IPS-18c (cell line): ENCODE measurements at regions not wholly inside any gene's neighbourhood (a gene's known extent, or its start where the extent isn't known, plus 50 kb on each side); places are given as distances from the start of the nearest gene placed in this dataset.

Experiments used
- H3K4me3 ChIP-seq: 2 replicates; pipeline ENCODE4 v1.7.0; 2013; ENCODE audit warnings: low read depth, mild to moderate bottlenecking, low read length, moderate library complexity; ENCODE audit not compliant: insufficient read depth
- H3K9me3 ChIP-seq: one replicate; pipeline ENCODE4 v1.6.1; 2013; ENCODE audit warnings: mild to moderate bottlenecking, low read length, moderate library complexity; ENCODE audit not compliant: control insufficient read depth, insufficient read depth

DNA sequence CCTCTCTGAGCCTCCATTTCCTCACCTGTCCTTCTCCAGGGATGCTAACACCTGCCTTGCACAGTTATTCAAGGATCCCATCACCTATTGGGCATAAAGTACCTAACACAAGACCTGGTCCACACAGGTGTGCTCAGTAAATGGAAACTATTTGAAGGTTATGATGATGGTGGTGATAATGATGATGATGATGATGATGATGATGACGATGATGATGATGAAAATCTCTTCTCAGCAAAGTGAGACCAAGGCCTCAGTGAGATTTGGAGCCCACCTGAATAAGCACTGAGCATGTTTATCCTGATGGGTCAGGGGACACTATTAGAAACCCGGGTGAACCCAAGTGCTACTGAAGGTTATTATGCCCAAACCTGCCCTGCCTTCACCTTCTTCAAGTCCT lies 100.7 kb downstream of the DMRTA2 start:
- no peak overlapping the region for H3K4me3 ChIP-seq
- no peaks in the 10 kb centered on the region for H3K9me3 ChIP-seq

DNA sequence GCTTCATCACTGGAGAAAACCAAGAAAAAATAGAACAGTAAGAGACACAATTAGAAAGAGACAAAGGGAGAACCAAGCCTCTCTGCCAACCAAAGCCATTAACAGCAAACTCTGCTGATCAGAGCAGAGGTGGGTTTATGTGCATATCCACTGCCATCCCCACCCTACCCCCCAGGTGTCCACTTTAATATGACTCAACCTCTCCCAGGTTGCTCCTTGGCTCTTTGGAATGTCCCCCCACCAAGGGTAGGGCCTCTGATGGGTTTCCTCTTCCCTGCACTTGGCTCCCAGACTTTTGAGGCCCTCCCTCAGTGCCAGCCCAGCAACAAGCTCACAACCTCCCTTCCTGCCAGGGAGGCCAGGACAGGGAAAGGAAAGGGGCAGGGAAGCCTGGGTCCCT lies 104.8 kb downstream of the DMRTA2 start:
- H3K9me3 ChIP-seq, result no peaks in the 10 kb centered on the region
- H3K4me3 ChIP-seq, result no peak overlapping the region

DNA sequence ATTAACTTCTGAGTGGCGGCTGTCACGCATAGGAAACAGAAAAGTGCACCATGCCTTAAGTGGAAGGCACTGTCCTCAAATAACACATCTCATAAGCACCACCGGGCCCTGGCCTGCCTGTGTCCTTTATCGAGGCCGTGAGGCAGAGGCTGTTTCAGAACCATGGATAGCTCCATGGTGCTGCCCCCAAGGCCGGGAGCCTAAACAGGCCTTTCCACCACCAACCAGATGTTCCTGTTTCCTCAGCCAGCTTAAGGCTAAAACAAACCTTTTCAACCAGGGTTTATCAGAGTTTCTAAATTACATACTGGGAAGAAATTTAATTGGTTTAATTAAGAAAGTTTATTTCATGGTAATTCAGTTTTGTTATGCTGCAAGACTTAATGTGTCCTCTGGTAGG lies 114.4 kb downstream of the DMRTA2 start:
- no peak overlapping the region for H3K4me3 ChIP-seq
- no peaks in the 10 kb centered on the region for H3K9me3 ChIP-seq

DNA sequence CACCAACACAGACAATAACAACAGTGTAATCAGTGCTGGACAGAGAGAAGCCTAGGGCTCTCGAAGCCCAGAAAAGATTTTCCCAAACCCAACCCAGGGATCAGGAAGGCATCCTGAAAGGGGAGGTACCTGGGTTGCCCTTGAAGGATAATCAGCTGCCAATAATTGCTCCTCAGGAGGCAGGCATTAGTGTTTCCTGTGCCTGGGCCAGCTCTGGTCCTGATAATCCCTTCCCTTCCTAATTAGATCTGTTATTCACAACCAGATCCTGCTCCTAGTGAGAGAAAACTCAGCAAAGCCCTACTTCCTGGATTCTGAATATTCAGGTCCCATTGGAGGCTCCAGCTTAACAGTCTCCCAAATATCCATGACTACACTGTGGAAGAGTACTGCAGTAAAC lies 117.4 kb downstream of the DMRTA2 start:
- no peaks in the 10 kb centered on the region for H3K9me3 ChIP-seq

DNA sequence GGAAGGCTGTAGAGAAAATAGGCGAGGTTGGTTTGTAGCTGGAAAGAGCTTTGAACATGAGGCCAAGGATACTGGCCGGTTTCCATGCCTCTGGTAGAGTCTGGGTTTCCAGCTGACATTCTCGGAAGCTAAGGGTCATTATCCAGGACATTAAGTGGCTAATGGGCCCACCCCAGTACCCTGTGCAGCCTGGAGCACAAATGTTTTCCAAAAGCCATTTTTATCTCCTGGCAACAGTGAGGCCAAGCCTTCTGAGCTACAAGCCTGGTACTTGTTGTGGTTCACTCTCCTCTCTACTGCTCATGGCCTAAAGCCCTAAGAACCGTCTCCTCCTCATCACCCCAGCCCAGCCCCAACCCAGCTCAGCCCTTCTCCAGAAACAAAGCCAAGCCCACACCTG lies 122.9 kb downstream of the DMRTA2 start:
- H3K9me3 ChIP-seq, result no peaks in the 10 kb centered on the region
- no peak overlapping the region for H3K4me3 ChIP-seq

More for the DNA sequence above, 117.4 kb downstream of the DMRTA2 start:
- H3K4me3 ChIP-seq, result no peak overlapping the region

DNA sequence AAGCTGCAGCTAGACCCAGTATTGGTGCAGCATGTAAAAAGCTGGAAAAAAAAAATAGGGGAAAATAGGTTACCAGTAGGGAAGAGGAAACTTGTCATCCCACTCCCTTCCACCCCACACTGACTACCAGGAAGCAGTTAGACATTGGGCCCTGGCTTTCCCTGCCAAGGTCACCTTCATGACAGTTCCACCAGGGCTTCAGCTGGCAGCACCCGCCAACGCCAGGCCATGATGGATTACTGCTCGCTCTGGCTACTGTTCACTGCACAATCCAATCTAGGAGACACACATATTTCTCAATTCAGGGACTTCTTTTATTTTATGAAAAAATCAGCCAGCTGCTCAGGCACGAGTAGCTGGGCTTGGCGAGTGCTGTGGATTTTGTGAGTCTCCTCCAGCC lies 127.7 kb downstream of the DMRTA2 start:
- no peaks in the 10 kb centered on the region for H3K9me3 ChIP-seq
- H3K4me3 ChIP-seq, result no peak overlapping the region

DNA sequence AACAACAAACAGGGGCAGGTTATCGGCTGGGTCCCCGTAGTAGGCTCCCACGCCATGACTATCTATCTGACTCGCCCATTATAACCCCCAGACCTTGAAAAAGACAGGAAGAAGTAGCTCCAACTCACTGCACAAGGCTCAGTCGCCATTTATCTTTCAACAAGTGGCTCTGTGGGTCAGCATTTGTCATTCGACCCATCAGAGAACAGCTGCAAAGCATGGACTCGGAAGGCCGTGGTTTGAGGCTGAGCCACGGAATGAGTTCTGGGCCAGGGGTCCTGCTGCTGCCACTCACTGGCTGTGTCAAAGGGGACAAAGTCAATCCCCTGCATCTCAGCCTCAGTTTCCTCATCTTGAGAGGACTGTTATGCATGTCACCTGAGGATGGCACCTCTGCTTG lies 131.0 kb downstream of the DMRTA2 start:
- Histone ChIP-seq H3K9me3 (no peaks in the 10 kb centered on the region), H3K4me3 (no peak overlapping the region)

DNA sequence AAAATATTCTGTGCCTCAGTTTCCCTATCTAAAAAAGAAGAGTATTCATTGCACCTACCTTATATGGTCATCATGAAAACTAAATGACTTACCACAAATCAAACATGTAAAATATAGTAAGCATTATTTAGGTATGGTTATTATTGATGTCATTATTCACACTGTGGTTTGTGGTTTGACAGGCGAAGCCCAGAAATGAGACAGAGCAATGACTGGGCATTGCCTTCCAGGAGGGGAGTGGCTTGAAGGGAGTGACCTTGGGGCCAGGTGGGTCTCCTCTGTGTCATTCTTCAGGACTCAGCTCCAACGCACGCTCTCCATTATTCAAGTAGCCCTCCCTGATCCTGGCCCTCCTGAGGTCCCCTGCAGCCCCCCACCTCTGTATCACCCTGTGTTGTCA lies 133.7 kb downstream of the DMRTA2 start:
- no peaks in the 10 kb centered on the region for H3K9me3 ChIP-seq

DNA sequence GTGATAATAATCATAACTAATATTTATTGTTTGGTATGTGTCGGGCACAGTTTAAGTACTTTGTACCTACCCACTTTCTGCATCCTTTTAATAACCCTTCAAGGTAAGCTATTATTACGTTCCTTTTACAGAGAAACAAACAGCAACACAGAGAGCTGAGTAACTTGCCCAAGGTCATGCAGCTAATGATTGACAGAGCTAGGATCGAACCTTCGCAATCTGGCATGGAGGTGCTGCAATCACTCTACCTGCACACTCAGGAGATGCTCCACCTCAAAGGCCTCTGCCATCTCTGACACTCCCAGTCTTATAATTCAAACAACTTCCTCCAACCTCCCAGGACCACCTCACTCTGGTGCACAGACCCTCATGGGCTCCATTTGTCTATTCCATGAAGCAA lies 137.2 kb downstream of the DMRTA2 start:
- Histone ChIP-seq H3K9me3 (peaks cover 2% of the 10 kb centered on the region), H3K4me3 (no peak overlapping the region)

More for the DNA sequence above, 133.7 kb downstream of the DMRTA2 start:
- no peak overlapping the region for H3K4me3 ChIP-seq

DNA sequence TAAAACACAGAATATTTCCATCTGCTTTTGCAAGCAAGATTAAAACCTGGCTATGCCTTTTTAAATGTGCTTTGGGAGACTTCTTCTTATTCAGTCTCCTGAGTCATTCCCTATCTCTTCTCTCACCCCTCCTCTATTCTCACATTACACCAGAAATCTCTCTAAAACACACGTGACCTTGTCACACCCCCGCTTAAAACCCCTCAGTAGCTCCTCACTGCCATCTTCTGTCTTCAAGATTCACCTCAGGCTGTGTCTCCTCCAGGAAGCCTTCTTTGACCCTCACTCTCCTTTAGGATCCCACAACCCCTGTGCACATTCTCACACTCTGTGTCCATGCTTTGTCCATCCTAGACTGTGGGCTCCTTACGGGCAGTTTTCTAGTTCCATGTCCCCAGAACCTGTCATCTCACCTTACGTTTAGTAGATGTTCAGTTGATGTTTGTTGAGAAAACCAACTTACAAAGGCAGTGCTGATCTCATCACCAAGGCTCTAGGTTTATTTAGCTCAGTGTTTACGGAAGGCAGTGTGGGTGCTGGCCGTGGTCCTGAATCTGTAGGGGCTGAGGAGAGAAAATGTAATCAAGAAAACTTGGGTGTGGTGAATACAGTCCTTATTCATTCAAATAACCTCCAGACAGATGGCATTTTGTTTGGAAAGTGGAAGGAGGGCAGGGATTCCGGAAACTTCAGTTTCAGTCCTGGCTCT lies 143.5 kb downstream of the DMRTA2 start:
- Histone ChIP-seq H3K4me3 (no peak overlapping the region), H3K9me3 (peaks cover 2% of the 10 kb centered on the region)

DNA sequence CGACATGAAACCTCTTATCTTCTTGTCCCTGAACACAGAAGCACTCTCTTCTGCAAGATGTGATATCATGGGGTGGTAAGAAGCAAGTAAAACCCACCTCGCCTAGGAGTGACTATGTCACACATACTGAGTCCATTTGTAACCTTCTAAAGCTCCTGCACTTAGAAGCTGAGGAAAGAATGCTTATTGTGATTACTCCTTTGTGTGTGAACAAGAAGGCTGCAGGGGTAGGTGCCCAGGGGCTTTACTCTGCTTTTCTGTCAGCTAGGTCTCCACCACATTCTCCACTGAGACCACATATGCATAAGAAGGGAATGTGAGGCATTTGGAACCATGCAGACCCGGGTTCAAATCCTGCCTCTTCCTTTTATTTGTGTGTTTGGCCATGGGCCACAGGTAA lies 144.3 kb downstream of the DMRTA2 start:
- H3K9me3 ChIP-seq, result no peaks in the 10 kb centered on the region
- no peak overlapping the region for H3K4me3 ChIP-seq

DNA sequence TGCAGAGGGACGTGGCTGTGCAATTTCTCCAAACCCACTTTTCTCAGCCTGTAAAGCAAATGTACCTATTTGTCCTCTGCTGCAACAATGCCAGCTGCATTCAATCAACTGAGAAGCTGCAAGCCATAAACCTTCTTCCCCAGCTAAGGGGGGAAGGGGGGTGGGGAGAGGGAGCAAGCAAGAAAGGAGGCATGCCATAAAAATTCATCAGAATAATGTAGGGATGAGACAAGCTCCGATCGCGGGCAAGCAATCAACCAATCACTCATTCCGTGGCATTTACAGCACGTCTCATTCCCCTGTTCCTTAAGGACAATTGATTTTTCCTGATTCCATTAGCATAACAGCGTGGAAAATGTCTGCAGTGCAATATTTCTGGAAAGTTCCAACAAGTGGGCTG lies 144.8 kb downstream of the DMRTA2 start:
- no peak overlapping the region for H3K4me3 ChIP-seq

DNA sequence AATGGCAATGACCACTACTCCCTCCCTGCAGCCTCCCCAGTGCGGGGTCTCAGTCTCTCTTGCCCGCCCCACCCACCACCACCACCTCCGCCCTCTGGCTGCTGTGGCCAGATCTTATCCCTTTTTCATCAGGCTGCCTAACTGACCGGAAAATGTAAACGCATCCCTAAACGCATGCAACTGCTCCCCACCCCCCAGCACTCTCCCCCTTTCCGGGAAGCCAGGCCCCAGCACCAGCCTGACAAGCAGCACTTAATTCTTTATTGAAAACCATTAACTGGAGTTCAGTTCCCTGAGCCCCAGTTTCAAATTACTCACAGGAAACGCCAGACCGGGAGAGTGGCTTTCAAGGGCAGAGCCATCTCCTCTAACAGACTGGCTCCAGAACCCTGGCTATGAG lies 147.7 kb downstream of the DMRTA2 start:
- Histone ChIP-seq H3K4me3 (no peak overlapping the region), H3K9me3 (no peaks in the 10 kb centered on the region)

More for the DNA sequence above, 144.8 kb downstream of the DMRTA2 start:
- no peaks in the 10 kb centered on the region for H3K9me3 ChIP-seq

DNA sequence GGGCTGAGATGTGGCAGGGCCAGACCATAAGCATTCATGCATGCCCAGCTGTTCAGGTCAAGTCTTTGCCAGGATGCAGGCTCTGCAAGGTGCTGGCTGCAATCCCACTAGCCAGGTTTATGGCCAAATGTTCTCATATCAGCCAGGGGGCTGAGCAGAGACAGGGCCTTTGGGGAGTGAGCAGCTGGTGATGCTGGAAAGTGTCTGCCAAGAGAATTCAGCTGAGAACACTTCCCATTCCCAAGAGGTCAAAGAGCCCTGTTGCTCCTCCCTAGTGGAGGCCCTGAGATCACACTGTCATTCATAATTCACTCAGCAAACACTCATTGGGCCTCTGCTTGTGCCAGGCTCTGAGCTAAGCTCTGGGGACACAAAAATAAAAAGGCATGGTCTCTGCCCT lies 150.3 kb downstream of the DMRTA2 start:
- Histone ChIP-seq H3K9me3 (no peaks in the 10 kb centered on the region), H3K4me3 (no peak overlapping the region)

DNA sequence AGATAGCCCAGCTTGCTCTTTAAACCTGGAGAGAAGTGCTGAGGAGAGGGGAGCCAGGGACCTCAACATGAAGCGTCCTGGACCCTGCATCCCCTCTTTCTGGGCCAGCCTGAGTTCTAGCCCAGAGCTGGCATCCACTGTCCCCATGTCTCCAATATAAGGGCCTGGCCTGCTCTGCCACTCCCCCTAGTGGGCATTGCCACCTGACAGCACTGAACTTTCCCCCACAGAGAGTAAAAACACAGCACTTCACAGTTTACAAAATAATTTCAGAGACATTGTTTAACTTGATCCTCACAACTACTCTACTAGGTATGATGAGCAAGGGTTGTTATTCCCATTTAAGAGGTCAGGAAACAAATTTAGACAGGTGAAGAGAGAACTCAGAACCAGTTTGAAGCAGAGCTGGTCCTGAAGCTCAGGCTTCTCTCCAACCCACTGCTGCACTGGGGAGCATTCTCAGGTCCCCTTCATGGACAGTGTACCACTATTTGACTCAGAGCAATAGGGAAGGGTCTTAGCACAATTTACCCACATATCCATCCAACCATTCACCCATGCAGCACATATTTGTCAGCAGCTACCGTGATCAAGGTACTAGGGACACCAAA lies 151.2 kb downstream of the DMRTA2 start:
- Histone ChIP-seq H3K9me3 (no peaks in the 10 kb centered on the region), H3K4me3 (no peak overlapping the region)

DNA sequence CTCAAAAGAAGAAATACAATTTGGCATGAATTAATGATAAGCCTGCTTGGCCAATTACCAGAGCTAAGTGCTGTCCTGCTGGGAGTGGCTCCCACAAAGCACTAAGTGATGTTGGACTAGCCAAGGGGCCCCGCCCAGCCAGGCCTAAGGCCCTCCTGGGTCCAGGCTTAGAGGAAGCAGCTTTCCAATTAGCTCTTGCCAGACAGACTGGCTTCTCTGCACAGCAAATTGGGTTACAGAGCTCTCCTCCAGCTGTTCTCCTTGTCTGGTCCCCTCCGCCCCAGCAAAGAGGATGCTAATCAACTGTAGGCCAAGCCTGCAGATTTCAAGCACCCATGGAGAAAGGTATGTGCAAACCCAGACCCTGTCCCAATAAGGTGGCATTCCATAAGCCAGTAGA lies 151.9 kb downstream of the DMRTA2 start:
- Histone ChIP-seq H3K9me3 (no peaks in the 10 kb centered on the region), H3K4me3 (no peak overlapping the region)

DNA sequence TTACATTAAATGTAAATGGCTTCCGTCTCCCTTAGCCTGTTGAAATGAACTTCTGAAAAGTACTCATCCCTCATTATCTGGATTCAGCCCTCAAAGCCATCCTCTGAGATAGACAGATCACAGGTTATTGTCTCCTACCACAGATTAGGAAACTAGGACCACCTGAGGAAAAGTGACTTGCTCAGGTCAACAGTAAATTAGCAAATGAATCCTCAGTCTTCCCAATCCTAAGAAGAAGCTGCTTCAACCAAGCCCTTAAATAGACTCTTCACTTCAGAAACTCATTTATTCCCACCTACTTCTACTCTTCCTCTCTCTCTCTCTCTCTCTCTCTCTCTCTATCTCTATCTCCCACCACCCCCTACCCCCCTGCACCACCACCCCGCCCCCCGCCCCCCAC lies 152.3 kb downstream of the DMRTA2 start:
- Histone ChIP-seq H3K9me3 (no peaks in the 10 kb centered on the region), H3K4me3 (no peak overlapping the region)

DNA sequence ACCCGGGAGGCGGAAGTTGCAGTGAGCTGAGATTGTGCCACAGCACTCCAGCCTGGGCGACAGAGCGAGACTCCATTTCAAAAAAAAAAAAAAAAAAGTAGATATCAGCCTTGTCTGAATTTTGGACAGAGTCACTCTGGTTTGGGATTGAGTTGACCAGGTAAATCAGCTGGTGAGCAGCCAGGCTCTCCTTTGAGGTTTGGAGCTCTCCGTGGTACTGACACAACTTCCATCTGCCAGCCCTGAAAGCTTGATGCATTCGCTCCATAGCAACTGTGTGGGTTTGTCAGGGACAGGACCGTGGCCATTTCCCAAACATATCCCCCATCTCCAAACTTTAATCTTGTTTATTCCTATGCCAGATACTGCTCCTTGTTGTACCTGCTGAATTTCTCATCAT lies 155.2 kb downstream of the DMRTA2 start:
- Histone ChIP-seq H3K9me3 (no peaks in the 10 kb centered on the region), H3K4me3 (no peak overlapping the region)

DNA sequence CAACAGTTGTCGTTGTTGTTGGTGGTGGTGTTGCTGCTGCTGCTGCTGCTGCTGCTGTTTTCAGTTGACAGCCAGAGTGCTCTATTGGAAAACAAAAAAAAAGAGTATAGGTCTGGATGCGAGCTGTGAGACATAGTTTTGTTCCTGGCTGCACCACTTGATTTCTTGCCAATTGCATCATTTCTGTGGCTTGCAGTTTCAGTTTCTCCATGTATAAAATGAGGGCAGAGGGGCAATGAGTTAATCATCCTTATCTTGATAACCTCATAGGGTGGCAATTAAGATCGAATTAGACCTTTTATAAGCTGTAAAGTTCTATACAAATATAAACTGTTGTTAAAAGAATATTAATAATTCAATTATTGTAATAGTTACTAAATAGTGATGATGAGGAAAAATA lies 156.7 kb downstream of the DMRTA2 start:
- H3K4me3 ChIP-seq, result no peak overlapping the region

More for the DNA sequence above, 156.7 kb downstream of the DMRTA2 start:
- H3K9me3 ChIP-seq, result no peaks in the 10 kb centered on the region
